HG03097 (cell line): ENCODE measurements at regions not wholly inside any gene's neighbourhood (a gene's known extent, or its start where the extent isn't known, plus 50 kb on each side); places are given as distances from the start of the nearest gene placed in this dataset.
"Not testable (repeated sequence)": the region's sequence is repeated elsewhere in the genome, so short reads cannot be mapped to it uniquely, and the experiment has no call there.

ENCODE experiments used
- ATAC-seq: cut with Tn5 transposase; IDR thresholded peaks from one replicate; pipeline ENCODE4 v1.9.1; 2021; ENCODE audit not compliant: unreplicated experiment, low FRiP score

- ATAC-seq: no peak
These were observed 1827.3 kb upstream of the FLRT2 start for GRCh38 chr14:83702619-83703018.

- ATAC-seq: no peak
These were observed 1823.6 kb upstream of the FLRT2 start for GRCh38 chr14:83706231-83706954.

GRCh38 chr14:83707056-83707455 lies 1822.9 kb upstream of the FLRT2 start:
- no peak for ATAC-seq

GRCh38 chr14:83709116-83709515 lies 1820.8 kb upstream of the FLRT2 start:
- no peak for ATAC-seq

- no peak for ATAC-seq
These were observed 1818.9 kb upstream of the FLRT2 start for GRCh38 chr14:83711046-83711445.

- ATAC-seq: no peak
These were observed 1817.4 kb upstream of the FLRT2 start for GRCh38 chr14:83712418-83713129.

GRCh38 chr14:83713732-83714131 lies 1816.2 kb upstream of the FLRT2 start:
- no peak for ATAC-seq

GRCh38 chr14:83714151-83714550 lies 1815.8 kb upstream of the FLRT2 start:
- no peak for ATAC-seq

GRCh38 chr14:83719435-83719834 lies 1810.5 kb upstream of the FLRT2 start:
- ATAC-seq: not testable (repeated sequence)

GRCh38 chr14:83733670-83734069 lies 1796.3 kb upstream of the FLRT2 start:
- ATAC-seq: no peak

GRCh38 chr14:83734431-83734830 lies 1795.5 kb upstream of the FLRT2 start:
- no peak for ATAC-seq

- ATAC-seq: no peak
These were observed 1788.7 kb upstream of the FLRT2 start for GRCh38 chr14:83741269-83741668.

GRCh38 chr14:83744224-83744623 lies 1785.7 kb upstream of the FLRT2 start:
- no peak for ATAC-seq

- ATAC-seq: no peak
These were observed 1785.1 kb upstream of the FLRT2 start for GRCh38 chr14:83744891-83745290.

- no peak for ATAC-seq
These were observed 1783.6 kb upstream of the FLRT2 start for GRCh38 chr14:83746336-83746735.

GRCh38 chr14:83757916-83758315 lies 1772.0 kb upstream of the FLRT2 start:
- no peak for ATAC-seq

GRCh38 chr14:83764656-83765599 lies 1765.0 kb upstream of the FLRT2 start:
- no peak for ATAC-seq

- no peak for ATAC-seq
These were observed 1752.4 kb upstream of the FLRT2 start for GRCh38 chr14:83777516-83777915.

GRCh38 chr14:83779266-83779665 lies 1750.7 kb upstream of the FLRT2 start:
- no peak for ATAC-seq

GRCh38 chr14:83780321-83780720 lies 1749.6 kb upstream of the FLRT2 start:
- no peak for ATAC-seq

GRCh38 chr14:83798421-83798820 lies 1731.5 kb upstream of the FLRT2 start:
- ATAC-seq: no peak
